Astrocyte of the hippocampus (primary cell): ENCODE measurements at regions not wholly inside any gene's neighbourhood (a gene's known extent, or its start where the extent isn't known, plus 50 kb on each side); places are given as distances from the start of the nearest gene placed in this dataset.
"Not testable (repeated sequence)": the region's sequence is repeated elsewhere in the genome, so short reads cannot be mapped to it uniquely, and the experiment has no call there.

ENCODE experiments used
- DNase-seq: peaks from one replicate; pipeline ENCODE4 v3.0.0; 2011; ENCODE audit warnings: low read depth, low spot score

- DNase-seq = no peak
Measured at GRCh38 chr18:44320619-44321460, 359.8 kb upstream of the SETBP1 start.

GRCh38 chr18:44321868-44322590 lies 358.7 kb upstream of the SETBP1 start:
- no peak for DNase-seq

- DNase-seq = no peak
Measured at GRCh38 chr18:44323125-44323524, 357.6 kb upstream of the SETBP1 start.

GRCh38 chr18:44324361-44324760 lies 356.3 kb upstream of the SETBP1 start:
- no peak for DNase-seq

- DNase-seq = peak; percentile 71
Measured at GRCh38 chr18:44325903-44326635, 354.6 kb upstream of the SETBP1 start.

GRCh38 chr18:44331656-44332570 lies 348.8 kb upstream of the SETBP1 start:
- DNase-seq = no peak

- no peak for DNase-seq
Measured at GRCh38 chr18:44341759-44342158, 338.9 kb upstream of the SETBP1 start.

- DNase-seq = peak; percentile 2
Measured at GRCh38 chr18:44342162-44342561, 338.5 kb upstream of the SETBP1 start.

GRCh38 chr18:44342946-44343345 lies 337.7 kb upstream of the SETBP1 start:
- DNase-seq = no peak

GRCh38 chr18:44343570-44343969 lies 337.1 kb upstream of the SETBP1 start:
- DNase-seq = no peak

GRCh38 chr18:44356566-44357157 lies 324.0 kb upstream of the SETBP1 start:
- DNase-seq = no peak

GRCh38 chr18:44358402-44358801 lies 322.3 kb upstream of the SETBP1 start:
- no peak for DNase-seq

GRCh38 chr18:44359741-44360140 lies 320.9 kb upstream of the SETBP1 start:
- not testable (repeated sequence) for DNase-seq

GRCh38 chr18:44362213-44362612 lies 318.5 kb upstream of the SETBP1 start:
- not testable (repeated sequence) for DNase-seq

GRCh38 chr18:44370861-44371260 lies 309.8 kb upstream of the SETBP1 start:
- peak; percentile 9 for DNase-seq

- no peak for DNase-seq
Measured at GRCh38 chr18:44374966-44375365, 305.7 kb upstream of the SETBP1 start.

- no peak for DNase-seq
Measured at GRCh38 chr18:44386401-44386800, 294.3 kb upstream of the SETBP1 start.

GRCh38 chr18:44388329-44388728 lies 292.4 kb upstream of the SETBP1 start:
- no peak for DNase-seq

- peak; percentile 12 for DNase-seq
Measured at GRCh38 chr18:44392933-44393332, 287.8 kb upstream of the SETBP1 start.

GRCh38 chr18:44393406-44393805 lies 287.3 kb upstream of the SETBP1 start:
- DNase-seq = no peak

GRCh38 chr18:44396550-44396949 lies 284.1 kb upstream of the SETBP1 start:
- DNase-seq = no peak
